ENCODE measurements at regions not wholly inside any gene's neighbourhood (a gene's known extent, or its start where the extent isn't known, plus 50 kb on each side); places are given as distances from the start of the nearest gene placed in this dataset.

GRCh38 chr13:26822146-26822545, 61.6 kb upstream of the GPR12 start:
- no peak for DNase-seq

- DNase-seq, result no peak
These were observed 61.1 kb upstream of the GPR12 start for GRCh38 chr13:26821672-26822071.

GRCh38 chr13:26820871-26821270, 60.3 kb upstream of the GPR12 start:
- no peak for DNase-seq

GRCh38 chr13:26819046-26819445, 58.5 kb upstream of the GPR12 start:
- DNase-seq, result no peak

GRCh38 chr13:26816881-26817280, 56.3 kb upstream of the GPR12 start:
- no peak for DNase-seq

- DNase-seq, result no peak
These were observed 53.4 kb upstream of the GPR12 start for GRCh38 chr13:26813980-26814348.

- no peak for DNase-seq
These were observed 52.9 kb upstream of the GPR12 start for GRCh38 chr13:26813321-26813979.

- no peak for DNase-seq
These were observed 51.0 kb upstream of the GPR12 start for GRCh38 chr13:26811581-26811980.
